ENCODE measurements at regions not wholly inside any gene's neighbourhood (a gene's known extent, or its start where the extent isn't known, plus 50 kb on each side); places are given as distances from the start of the nearest gene placed in this dataset.

DNA sequence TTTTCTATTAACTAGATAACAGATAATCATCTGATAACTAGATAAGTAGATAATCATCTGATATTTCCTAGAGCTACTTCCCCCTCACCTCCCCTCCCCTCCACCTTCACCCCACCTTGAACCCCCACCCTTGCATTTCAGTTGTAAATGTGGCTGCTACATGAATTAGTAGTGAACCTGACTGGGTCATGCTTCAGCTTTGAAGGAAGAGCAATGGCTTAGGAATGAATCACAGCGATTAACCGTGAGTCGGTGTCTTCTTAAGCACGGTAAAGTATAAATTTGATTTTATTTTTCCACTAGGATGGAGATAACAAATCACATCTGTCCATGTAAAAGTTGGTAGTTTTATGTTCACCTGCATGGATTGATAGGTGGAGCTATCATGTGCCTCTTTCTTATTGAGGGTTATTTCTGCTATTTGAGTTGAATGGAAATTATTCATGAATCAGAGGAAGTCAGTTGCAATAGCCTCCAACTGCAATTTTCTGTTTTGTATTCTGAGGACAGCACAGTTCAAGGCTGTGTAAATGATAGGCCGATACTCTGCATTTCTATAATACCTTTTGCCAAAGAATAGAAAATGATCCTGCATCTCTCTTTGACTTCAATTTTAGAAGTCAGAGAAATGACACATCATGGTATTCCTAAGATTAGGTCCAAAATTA lies 235.0 kb downstream of the PTGER3 start:
- TF ChIP-seq, protein P1, sequence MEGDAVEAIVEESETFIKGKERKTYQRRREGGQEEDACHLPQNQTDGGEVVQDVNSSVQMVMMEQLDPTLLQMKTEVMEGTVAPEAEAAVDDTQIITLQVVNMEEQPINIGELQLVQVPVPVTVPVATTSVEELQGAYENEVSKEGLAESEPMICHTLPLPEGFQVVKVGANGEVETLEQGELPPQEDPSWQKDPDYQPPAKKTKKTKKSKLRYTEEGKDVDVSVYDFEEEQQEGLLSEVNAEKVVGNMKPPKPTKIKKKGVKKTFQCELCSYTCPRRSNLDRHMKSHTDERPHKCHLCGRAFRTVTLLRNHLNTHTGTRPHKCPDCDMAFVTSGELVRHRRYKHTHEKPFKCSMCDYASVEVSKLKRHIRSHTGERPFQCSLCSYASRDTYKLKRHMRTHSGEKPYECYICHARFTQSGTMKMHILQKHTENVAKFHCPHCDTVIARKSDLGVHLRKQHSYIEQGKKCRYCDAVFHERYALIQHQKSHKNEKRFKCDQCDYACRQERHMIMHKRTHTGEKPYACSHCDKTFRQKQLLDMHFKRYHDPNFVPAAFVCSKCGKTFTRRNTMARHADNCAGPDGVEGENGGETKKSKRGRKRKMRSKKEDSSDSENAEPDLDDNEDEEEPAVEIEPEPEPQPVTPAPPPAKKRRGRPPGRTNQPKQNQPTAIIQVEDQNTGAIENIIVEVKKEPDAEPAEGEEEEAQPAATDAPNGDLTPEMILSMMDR (IDR thresholded peaks at IDR 0.05; ENCODE audit: borderline replicate concordance, extremely low read depth, insufficient read depth) = no peak
- Histone ChIP-seq H3K4me1 (ENCODE audit: control insufficient read depth in 2 of 3, insufficient read depth in 2 of 3, low read depth in 1 of 3, low read length in 3 of 3) (no peaks in the 10 kb centered on the region), H3K9me3 (ENCODE audit: control insufficient read depth in 2 of 3, insufficient read depth in 1 of 3, low read length in 3 of 3) (no peaks in the 10 kb centered on the region), H3K4me3 (ENCODE audit: low read length in 3 of 3) (no peak overlapping the region), H3K36me3 (ENCODE audit: control insufficient read depth in 2 of 3, insufficient read depth in 3 of 3, low read length in 3 of 3) (no peaks in the 10 kb centered on the region), H3K9ac (ENCODE audit: low read length in 3 of 3) (no peak overlapping the region), H3K27ac (ENCODE audit: low read depth in 2 of 2, low read length in 2 of 2) (no peak overlapping the region), H3K27me3 (ENCODE audit: control insufficient read depth, insufficient read depth, low read length) (no peaks in the 10 kb centered on the region)
- intact Hi-C loops (cut with DNase I) = no loop called here
- DNase-seq = no peak
- no peak for FAIRE-seq

DNA sequence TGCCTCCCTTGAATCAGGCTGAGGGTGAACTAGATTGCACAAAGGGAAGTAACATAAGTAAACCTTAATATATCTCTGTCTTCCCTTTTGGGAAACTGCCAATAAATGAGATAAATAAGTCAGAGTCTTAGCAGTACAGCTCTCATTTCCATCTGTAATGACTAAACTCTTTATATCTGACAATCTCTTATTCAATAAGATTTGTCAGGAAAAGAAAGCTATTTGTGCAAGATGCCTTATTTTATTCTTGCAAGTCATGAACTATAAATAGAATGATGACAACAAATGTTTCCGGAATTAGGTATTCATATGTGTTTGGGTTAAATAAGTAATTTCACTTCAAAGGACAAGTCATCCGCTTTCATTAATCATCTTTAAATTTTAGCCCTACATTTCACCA lies 229.2 kb downstream of the PTGER3 start:
- FAIRE-seq = no peak

DNA sequence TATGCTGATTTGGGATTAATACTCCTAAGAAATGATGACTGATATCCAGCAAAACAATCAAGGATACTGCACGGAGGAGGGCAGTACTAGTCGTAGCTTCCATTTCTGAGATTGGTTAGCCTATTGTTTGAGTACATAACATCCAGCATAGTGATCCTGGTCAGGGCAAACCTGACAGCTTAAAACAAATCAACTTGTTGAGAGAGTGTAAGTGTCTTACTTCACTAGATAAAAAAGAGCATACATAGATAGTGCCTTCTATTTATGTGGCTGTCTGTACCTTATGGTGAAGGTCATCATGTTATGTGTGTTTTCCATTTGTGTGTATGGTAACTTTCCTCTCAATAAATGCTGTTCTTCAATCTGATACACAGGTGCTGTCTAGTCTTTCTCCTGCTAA lies 228.4 kb downstream of the PTGER3 start:
- TF ChIP-seq, protein P1 (IDR thresholded peaks at IDR 0.05; ENCODE audit: borderline replicate concordance, extremely low read depth, insufficient read depth) = no peak
- DNase-seq (no peak), FAIRE-seq (no peak)
- H3K36me3 ChIP-seq (ENCODE audit: control insufficient read depth in 2 of 3, insufficient read depth in 3 of 3, low read length in 3 of 3) = no peaks in the 10 kb centered on the region
- H3K9me3 ChIP-seq (ENCODE audit: control insufficient read depth in 2 of 3, insufficient read depth in 1 of 3, low read length in 3 of 3) = no peaks in the 10 kb centered on the region
- no peaks in the 10 kb centered on the region for H3K27me3 ChIP-seq (ENCODE audit: control insufficient read depth, insufficient read depth, low read length)
- no peak overlapping the region for H3K9ac ChIP-seq (ENCODE audit: low read length in 3 of 3)
- H3K4me3 ChIP-seq (ENCODE audit: low read length in 3 of 3) = no peak overlapping the region
- intact Hi-C loops (cut with DNase I) = no loop called here
- no peaks in the 10 kb centered on the region for H3K4me1 ChIP-seq (ENCODE audit: control insufficient read depth in 2 of 3, insufficient read depth in 2 of 3, low read depth in 1 of 3, low read length in 3 of 3)
- no peak overlapping the region for H3K27ac ChIP-seq (ENCODE audit: low read depth in 2 of 2, low read length in 2 of 2)

More for the DNA sequence above, 229.2 kb downstream of the PTGER3 start:
- intact Hi-C loops (cut with DNase I) = no loop called here
- H3K4me1 ChIP-seq (ENCODE audit: control insufficient read depth in 2 of 3, insufficient read depth in 2 of 3, low read depth in 1 of 3, low read length in 3 of 3) = no peaks in the 10 kb centered on the region
- H3K9ac ChIP-seq (ENCODE audit: low read length in 3 of 3) = no peak overlapping the region
- TF ChIP-seq, protein P1 (IDR thresholded peaks at IDR 0.05; ENCODE audit: borderline replicate concordance, extremely low read depth, insufficient read depth) = no peak
- no peaks in the 10 kb centered on the region for H3K27me3 ChIP-seq (ENCODE audit: control insufficient read depth, insufficient read depth, low read length)
- no peak for DNase-seq
- no peak overlapping the region for H3K27ac ChIP-seq (ENCODE audit: low read depth in 2 of 2, low read length in 2 of 2)
- no peak overlapping the region for H3K4me3 ChIP-seq (ENCODE audit: low read length in 3 of 3)
- H3K9me3 ChIP-seq (ENCODE audit: control insufficient read depth in 2 of 3, insufficient read depth in 1 of 3, low read length in 3 of 3) = no peaks in the 10 kb centered on the region
- H3K36me3 ChIP-seq (ENCODE audit: control insufficient read depth in 2 of 3, insufficient read depth in 3 of 3, low read length in 3 of 3) = no peaks in the 10 kb centered on the region

DNA sequence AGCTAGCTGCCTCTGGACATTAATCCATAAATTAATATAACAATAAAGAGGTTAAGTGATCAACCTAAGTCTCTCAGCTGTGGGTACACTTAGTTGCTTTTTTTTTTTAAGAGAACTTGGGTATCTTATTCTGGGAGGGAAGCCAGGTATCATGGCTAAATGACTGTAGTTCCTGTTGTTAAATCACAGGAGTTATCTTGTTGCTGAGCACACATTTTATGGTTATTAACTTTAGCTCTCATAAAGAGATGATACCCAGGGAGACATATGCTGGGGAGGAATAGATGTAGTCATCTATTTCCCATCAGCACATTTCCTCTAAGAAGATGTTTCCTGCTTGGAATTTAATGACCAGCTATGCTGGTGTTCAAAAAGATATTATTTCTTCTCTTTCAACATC lies 227.8 kb downstream of the PTGER3 start:
- H3K36me3 ChIP-seq (ENCODE audit: control insufficient read depth in 2 of 3, insufficient read depth in 3 of 3, low read length in 3 of 3) = no peaks in the 10 kb centered on the region
- DNase-seq (no peak), FAIRE-seq (no peak)
- no peaks in the 10 kb centered on the region for H3K9me3 ChIP-seq (ENCODE audit: control insufficient read depth in 2 of 3, insufficient read depth in 1 of 3, low read length in 3 of 3)
- no peak overlapping the region for H3K4me3 ChIP-seq (ENCODE audit: low read length in 3 of 3)
- no peak overlapping the region for H3K9ac ChIP-seq (ENCODE audit: low read length in 3 of 3)
- TF ChIP-seq, protein P1 (IDR thresholded peaks at IDR 0.05; ENCODE audit: borderline replicate concordance, extremely low read depth, insufficient read depth) = no peak
- no peaks in the 10 kb centered on the region for H3K27me3 ChIP-seq (ENCODE audit: control insufficient read depth, insufficient read depth, low read length)
- no peaks in the 10 kb centered on the region for H3K4me1 ChIP-seq (ENCODE audit: control insufficient read depth in 2 of 3, insufficient read depth in 2 of 3, low read depth in 1 of 3, low read length in 3 of 3)
- no peak overlapping the region for H3K27ac ChIP-seq (ENCODE audit: low read depth in 2 of 2, low read length in 2 of 2)
- intact Hi-C loops (cut with DNase I) = no loop called here

Measured in kidney (tissue), 13 donors.